Body of pancreas (tissue), 4 donors: ENCODE measurements at regions not wholly inside any gene's neighbourhood (a gene's known extent, or its start where the extent isn't known, plus 50 kb on each side); places are given as distances from the start of the nearest gene placed in this dataset.

Experiments
- POLR2A ChIP-seq, 3 donors: fragments of 450-650 bp; IDR thresholded peaks; one replicate each; pipeline ENCODE4 v1.6.1; 2016; ENCODE audit warnings: antibody characterized with exemption in 3 of 3, mild to moderate bottlenecking in 2 of 3
- TF ChIP-seq, protein P1 (sequence below), 7 experiments: fragments of 450-650 bp in 4 of 7; fragments of 200-600 bp in 3 of 7; sonication (generic) in 3 of 7; IDR thresholded peaks; one replicate each; pipeline ENCODE4 v1.5.1; 2016 to 2019; ENCODE audit warnings: antibody characterized with exemption in 7 of 7

- TF ChIP-seq, protein P1, sequence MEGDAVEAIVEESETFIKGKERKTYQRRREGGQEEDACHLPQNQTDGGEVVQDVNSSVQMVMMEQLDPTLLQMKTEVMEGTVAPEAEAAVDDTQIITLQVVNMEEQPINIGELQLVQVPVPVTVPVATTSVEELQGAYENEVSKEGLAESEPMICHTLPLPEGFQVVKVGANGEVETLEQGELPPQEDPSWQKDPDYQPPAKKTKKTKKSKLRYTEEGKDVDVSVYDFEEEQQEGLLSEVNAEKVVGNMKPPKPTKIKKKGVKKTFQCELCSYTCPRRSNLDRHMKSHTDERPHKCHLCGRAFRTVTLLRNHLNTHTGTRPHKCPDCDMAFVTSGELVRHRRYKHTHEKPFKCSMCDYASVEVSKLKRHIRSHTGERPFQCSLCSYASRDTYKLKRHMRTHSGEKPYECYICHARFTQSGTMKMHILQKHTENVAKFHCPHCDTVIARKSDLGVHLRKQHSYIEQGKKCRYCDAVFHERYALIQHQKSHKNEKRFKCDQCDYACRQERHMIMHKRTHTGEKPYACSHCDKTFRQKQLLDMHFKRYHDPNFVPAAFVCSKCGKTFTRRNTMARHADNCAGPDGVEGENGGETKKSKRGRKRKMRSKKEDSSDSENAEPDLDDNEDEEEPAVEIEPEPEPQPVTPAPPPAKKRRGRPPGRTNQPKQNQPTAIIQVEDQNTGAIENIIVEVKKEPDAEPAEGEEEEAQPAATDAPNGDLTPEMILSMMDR (IDR thresholded peaks at IDR 0.05): no peak
- TF ChIP-seq POLR2A (IDR thresholded peaks at IDR 0.05): no peak
Measured at GRCh38 chr3:147744967-147745366, 335.8 kb downstream of the ZIC1 start.
